ENCODE measurements at regions not wholly inside any gene's neighbourhood (a gene's known extent, or its start where the extent isn't known, plus 50 kb on each side); places are given as distances from the start of the nearest gene placed in this dataset.

DNA sequence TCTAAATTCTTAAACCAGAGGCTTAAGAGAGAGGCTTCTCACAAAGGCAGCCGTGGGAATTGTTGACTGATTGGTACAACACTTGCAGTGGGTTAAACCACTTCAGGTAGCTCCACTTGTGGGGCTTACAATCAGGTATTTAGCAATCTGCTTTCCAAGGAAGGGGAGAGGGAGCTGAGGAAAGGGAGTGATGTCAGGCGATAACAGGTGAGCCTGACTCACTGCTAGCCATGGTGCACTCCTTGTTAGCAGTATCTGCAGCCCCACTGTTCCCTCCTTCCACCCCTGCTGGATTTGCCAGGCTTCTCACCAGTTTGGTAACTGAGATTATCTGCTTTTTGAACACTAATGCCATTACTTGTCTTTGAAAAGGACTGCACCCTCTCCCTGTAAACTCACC, 1056.7 kb upstream of the FANCL start:
- no peak for TF ChIP-seq REST (IDR thresholded peaks at IDR 0.05; ENCODE audit: insufficient replicate concordance, low read depth)
- TF ChIP-seq, protein P1, sequence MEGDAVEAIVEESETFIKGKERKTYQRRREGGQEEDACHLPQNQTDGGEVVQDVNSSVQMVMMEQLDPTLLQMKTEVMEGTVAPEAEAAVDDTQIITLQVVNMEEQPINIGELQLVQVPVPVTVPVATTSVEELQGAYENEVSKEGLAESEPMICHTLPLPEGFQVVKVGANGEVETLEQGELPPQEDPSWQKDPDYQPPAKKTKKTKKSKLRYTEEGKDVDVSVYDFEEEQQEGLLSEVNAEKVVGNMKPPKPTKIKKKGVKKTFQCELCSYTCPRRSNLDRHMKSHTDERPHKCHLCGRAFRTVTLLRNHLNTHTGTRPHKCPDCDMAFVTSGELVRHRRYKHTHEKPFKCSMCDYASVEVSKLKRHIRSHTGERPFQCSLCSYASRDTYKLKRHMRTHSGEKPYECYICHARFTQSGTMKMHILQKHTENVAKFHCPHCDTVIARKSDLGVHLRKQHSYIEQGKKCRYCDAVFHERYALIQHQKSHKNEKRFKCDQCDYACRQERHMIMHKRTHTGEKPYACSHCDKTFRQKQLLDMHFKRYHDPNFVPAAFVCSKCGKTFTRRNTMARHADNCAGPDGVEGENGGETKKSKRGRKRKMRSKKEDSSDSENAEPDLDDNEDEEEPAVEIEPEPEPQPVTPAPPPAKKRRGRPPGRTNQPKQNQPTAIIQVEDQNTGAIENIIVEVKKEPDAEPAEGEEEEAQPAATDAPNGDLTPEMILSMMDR (IDR thresholded peaks at IDR 0.05; ENCODE audit: insufficient read depth, low read length) = no peak
- no peak for TF ChIP-seq GABPA (IDR thresholded peaks at IDR 0.05; ENCODE audit: low read depth)
- no peak for TF ChIP-seq SPI1 (IDR thresholded peaks at IDR 0.05; ENCODE audit: borderline replicate concordance, low read depth)
- no peak for TF ChIP-seq POLR2AphosphoS5 (IDR thresholded peaks at IDR 0.05; ENCODE audit: low read depth)
- H3K4me3 ChIP-seq (replicated peaks; ENCODE audit: insufficient read depth, low read length) = no peak overlapping the region
- H3K27ac ChIP-seq (replicated peaks) = no peak overlapping the region
- H3K27me3 ChIP-seq (ENCODE audit: insufficient read depth, poor library complexity, severe bottlenecking) = no peaks in the 10 kb centered on the region
- DNase-seq (ENCODE audit: low read depth in 1 of 2, low spot score in 1 of 2) = no peak

GRCh38 chr2:59296279-59296678, 1055.2 kb upstream of the FANCL start:
- no peak for DNase-seq (ENCODE audit: low read depth in 1 of 2, low spot score in 1 of 2)
- Histone ChIP-seq H3K27me3 (ENCODE audit: insufficient read depth, poor library complexity, severe bottlenecking) (no peaks in the 10 kb centered on the region), H3K4me3 (replicated peaks; ENCODE audit: insufficient read depth, low read length) (no peak overlapping the region), H3K27ac (replicated peaks) (no peak overlapping the region)
- TF ChIP-seq SPI1 (IDR thresholded peaks at IDR 0.05; ENCODE audit: borderline replicate concordance, low read depth) = no peak
- no peak for TF ChIP-seq POLR2AphosphoS5 (IDR thresholded peaks at IDR 0.05; ENCODE audit: low read depth)
- TF ChIP-seq REST (IDR thresholded peaks at IDR 0.05; ENCODE audit: insufficient replicate concordance, low read depth) = no peak
- TF ChIP-seq, protein P1 (IDR thresholded peaks at IDR 0.05; ENCODE audit: insufficient read depth, low read length) = no peak
- no peak for TF ChIP-seq GABPA (IDR thresholded peaks at IDR 0.05; ENCODE audit: low read depth)

- TF ChIP-seq, protein P1 (IDR thresholded peaks at IDR 0.05; ENCODE audit: insufficient read depth, low read length) = no peak
- TF ChIP-seq REST (IDR thresholded peaks at IDR 0.05; ENCODE audit: insufficient replicate concordance, low read depth) (no peak), GABPA (IDR thresholded peaks at IDR 0.05; ENCODE audit: low read depth) (no peak), POLR2AphosphoS5 (IDR thresholded peaks at IDR 0.05; ENCODE audit: low read depth) (no peak), SPI1 (IDR thresholded peaks at IDR 0.05; ENCODE audit: borderline replicate concordance, low read depth) (no peak)
- Histone ChIP-seq H3K27me3 (ENCODE audit: insufficient read depth, poor library complexity, severe bottlenecking) (no peaks in the 10 kb centered on the region), H3K27ac (replicated peaks) (no peak overlapping the region), H3K4me3 (replicated peaks; ENCODE audit: insufficient read depth, low read length) (no peak overlapping the region)
- no peak for DNase-seq (ENCODE audit: low read depth in 1 of 2, low spot score in 1 of 2)
These were observed 1054.5 kb upstream of the FANCL start for GRCh38 chr2:59295524-59296162.

Data from HL-60 (cell line).